ENCODE measurements at regions not wholly inside any gene's neighbourhood (a gene's known extent, or its start where the extent isn't known, plus 50 kb on each side); places are given as distances from the start of the nearest gene placed in this dataset.

GRCh38 chr6:104563306-104563705, 296.4 kb downstream of the HACE1 start:
- 84 to 86% methylated on average over 3 of the region's 3 CpGs for WGBS, 2 donors
- Histone ChIP-seq H3K27ac (ENCODE audit: low read depth in 2 of 2, low read length in 1 of 2) (no peak overlapping the region), H3K4me3 (ENCODE audit: low read depth in 1 of 2, low read length in 2 of 2) (no peak overlapping the region), H3K36me3 (ENCODE audit: control insufficient read depth in 2 of 2, insufficient read depth in 2 of 2, low read length in 1 of 2) (no peaks in the 10 kb centered on the region), H3K9me3 (ENCODE audit: control insufficient read depth in 2 of 2, insufficient read depth in 1 of 2, low read depth in 1 of 2, low read length in 1 of 2) (no peaks in the 10 kb centered on the region), H3K27me3 (ENCODE audit: control insufficient read depth in 1 of 2, insufficient read depth in 2 of 2, low read length in 2 of 2) (no peaks in the 10 kb centered on the region), H3K4me1 (ENCODE audit: control insufficient read depth in 2 of 2, insufficient read depth in 2 of 2, low read length in 1 of 2) (no peaks in the 10 kb centered on the region)

GRCh38 chr6:104559435-104560202, 300.1 kb downstream of the HACE1 start:
- H3K27ac ChIP-seq (ENCODE audit: low read depth in 2 of 2, low read length in 1 of 2) = no peak overlapping the region
- H3K4me3 ChIP-seq (ENCODE audit: low read depth in 1 of 2, low read length in 2 of 2) = no peak overlapping the region
- H3K36me3 ChIP-seq (ENCODE audit: control insufficient read depth in 2 of 2, insufficient read depth in 2 of 2, low read length in 1 of 2) = no peaks in the 10 kb centered on the region
- H3K9me3 ChIP-seq (ENCODE audit: control insufficient read depth in 2 of 2, insufficient read depth in 1 of 2, low read depth in 1 of 2, low read length in 1 of 2) = no peaks in the 10 kb centered on the region
- no peaks in the 10 kb centered on the region for H3K27me3 ChIP-seq (ENCODE audit: control insufficient read depth in 1 of 2, insufficient read depth in 2 of 2, low read length in 2 of 2)
- no peaks in the 10 kb centered on the region for H3K4me1 ChIP-seq (ENCODE audit: control insufficient read depth in 2 of 2, insufficient read depth in 2 of 2, low read length in 1 of 2)
- WGBS, 2 donors = 67 to 73% methylated on average over 3 of the region's 3 CpGs

- WGBS, 2 donors = 57 to 66% methylated on average over 3 of the region's 3 CpGs
- no peak overlapping the region for H3K27ac ChIP-seq (ENCODE audit: low read depth in 2 of 2, low read length in 1 of 2)
- no peaks in the 10 kb centered on the region for H3K36me3 ChIP-seq (ENCODE audit: control insufficient read depth in 2 of 2, insufficient read depth in 2 of 2, low read length in 1 of 2)
These were observed 301.0 kb downstream of the HACE1 start for GRCh38 chr6:104558746-104559145.

GRCh38 chr6:104548297-104548696, 311.4 kb downstream of the HACE1 start:
- Histone ChIP-seq H3K4me1 (ENCODE audit: control insufficient read depth in 2 of 2, insufficient read depth in 2 of 2, low read length in 1 of 2) (no peaks in the 10 kb centered on the region), H3K27me3 (ENCODE audit: control insufficient read depth in 1 of 2, insufficient read depth in 2 of 2, low read length in 2 of 2) (no peaks in the 10 kb centered on the region), H3K36me3 (ENCODE audit: control insufficient read depth in 2 of 2, insufficient read depth in 2 of 2, low read length in 1 of 2) (no peaks in the 10 kb centered on the region), H3K27ac (ENCODE audit: low read depth in 2 of 2, low read length in 1 of 2) (no peak overlapping the region), H3K4me3 (ENCODE audit: low read depth in 1 of 2, low read length in 2 of 2) (no peak overlapping the region), H3K9me3 (ENCODE audit: control insufficient read depth in 2 of 2, insufficient read depth in 1 of 2, low read depth in 1 of 2, low read length in 1 of 2) (peaks cover 0 to 2% of the 10 kb centered on the region in 2 donors)
- WGBS, 2 donors = 54 to 59% methylated on average over 4 of the region's 4 CpGs

More at GRCh38 chr6:104558746-104559145, 301.0 kb downstream of the HACE1 start:
- no peaks in the 10 kb centered on the region for H3K4me1 ChIP-seq (ENCODE audit: control insufficient read depth in 2 of 2, insufficient read depth in 2 of 2, low read length in 1 of 2)
- no peaks in the 10 kb centered on the region for H3K27me3 ChIP-seq (ENCODE audit: control insufficient read depth in 1 of 2, insufficient read depth in 2 of 2, low read length in 2 of 2)
- no peaks in the 10 kb centered on the region for H3K9me3 ChIP-seq (ENCODE audit: control insufficient read depth in 2 of 2, insufficient read depth in 1 of 2, low read depth in 1 of 2, low read length in 1 of 2)
- no peak overlapping the region for H3K4me3 ChIP-seq (ENCODE audit: low read depth in 1 of 2, low read length in 2 of 2)

- 71 to 81% methylated on average over 1 of the region's 1 CpG for WGBS, 2 donors
- Histone ChIP-seq H3K27me3 (ENCODE audit: control insufficient read depth in 1 of 2, insufficient read depth in 2 of 2, low read length in 2 of 2) (no peaks in the 10 kb centered on the region), H3K9me3 (ENCODE audit: control insufficient read depth in 2 of 2, insufficient read depth in 1 of 2, low read depth in 1 of 2, low read length in 1 of 2) (no peaks in the 10 kb centered on the region), H3K4me1 (ENCODE audit: control insufficient read depth in 2 of 2, insufficient read depth in 2 of 2, low read length in 1 of 2) (no peaks in the 10 kb centered on the region), H3K4me3 (ENCODE audit: low read depth in 1 of 2, low read length in 2 of 2) (no peak overlapping the region), H3K36me3 (ENCODE audit: control insufficient read depth in 2 of 2, insufficient read depth in 2 of 2, low read length in 1 of 2) (no peaks in the 10 kb centered on the region), H3K27ac (ENCODE audit: low read depth in 2 of 2, low read length in 1 of 2) (no peak overlapping the region)
These were observed 318.3 kb downstream of the HACE1 start for GRCh38 chr6:104541411-104541810.

GRCh38 chr6:104540743-104541142, 319.0 kb downstream of the HACE1 start:
- Histone ChIP-seq H3K4me3 (ENCODE audit: low read depth in 1 of 2, low read length in 2 of 2) (no peak overlapping the region), H3K4me1 (ENCODE audit: control insufficient read depth in 2 of 2, insufficient read depth in 2 of 2, low read length in 1 of 2) (no peaks in the 10 kb centered on the region), H3K36me3 (ENCODE audit: control insufficient read depth in 2 of 2, insufficient read depth in 2 of 2, low read length in 1 of 2) (no peaks in the 10 kb centered on the region), H3K27ac (ENCODE audit: low read depth in 2 of 2, low read length in 1 of 2) (no peak overlapping the region), H3K9me3 (ENCODE audit: control insufficient read depth in 2 of 2, insufficient read depth in 1 of 2, low read depth in 1 of 2, low read length in 1 of 2) (no peaks in the 10 kb centered on the region), H3K27me3 (ENCODE audit: control insufficient read depth in 1 of 2, insufficient read depth in 2 of 2, low read length in 2 of 2) (no peaks in the 10 kb centered on the region)

- Histone ChIP-seq H3K27ac (ENCODE audit: low read depth in 2 of 2, low read length in 1 of 2) (no peak overlapping the region), H3K36me3 (ENCODE audit: control insufficient read depth in 2 of 2, insufficient read depth in 2 of 2, low read length in 1 of 2) (no peaks in the 10 kb centered on the region), H3K27me3 (ENCODE audit: control insufficient read depth in 1 of 2, insufficient read depth in 2 of 2, low read length in 2 of 2) (no peaks in the 10 kb centered on the region), H3K4me1 (ENCODE audit: control insufficient read depth in 2 of 2, insufficient read depth in 2 of 2, low read length in 1 of 2) (no peaks in the 10 kb centered on the region), H3K9me3 (ENCODE audit: control insufficient read depth in 2 of 2, insufficient read depth in 1 of 2, low read depth in 1 of 2, low read length in 1 of 2) (no peaks in the 10 kb centered on the region), H3K4me3 (ENCODE audit: low read depth in 1 of 2, low read length in 2 of 2) (no peak overlapping the region)
These were observed 320.5 kb downstream of the HACE1 start for GRCh38 chr6:104539173-104539572.

GRCh38 chr6:104537872-104538271, 321.8 kb downstream of the HACE1 start:
- 92 to 95% methylated on average over 1 of the region's 1 CpG for WGBS, 2 donors
- Histone ChIP-seq H3K9me3 (ENCODE audit: control insufficient read depth in 2 of 2, insufficient read depth in 1 of 2, low read depth in 1 of 2, low read length in 1 of 2) (no peaks in the 10 kb centered on the region), H3K4me3 (ENCODE audit: low read depth in 1 of 2, low read length in 2 of 2) (no peak overlapping the region), H3K27ac (ENCODE audit: low read depth in 2 of 2, low read length in 1 of 2) (no peak overlapping the region), H3K36me3 (ENCODE audit: control insufficient read depth in 2 of 2, insufficient read depth in 2 of 2, low read length in 1 of 2) (no peaks in the 10 kb centered on the region), H3K27me3 (ENCODE audit: control insufficient read depth in 1 of 2, insufficient read depth in 2 of 2, low read length in 2 of 2) (no peaks in the 10 kb centered on the region), H3K4me1 (ENCODE audit: control insufficient read depth in 2 of 2, insufficient read depth in 2 of 2, low read length in 1 of 2) (no peaks in the 10 kb centered on the region)

GRCh38 chr6:104537180-104537579, 322.5 kb downstream of the HACE1 start:
- Histone ChIP-seq H3K36me3 (ENCODE audit: control insufficient read depth in 2 of 2, insufficient read depth in 2 of 2, low read length in 1 of 2) (no peaks in the 10 kb centered on the region), H3K27ac (ENCODE audit: low read depth in 2 of 2, low read length in 1 of 2) (no peak overlapping the region), H3K4me1 (ENCODE audit: control insufficient read depth in 2 of 2, insufficient read depth in 2 of 2, low read length in 1 of 2) (no peaks in the 10 kb centered on the region), H3K4me3 (ENCODE audit: low read depth in 1 of 2, low read length in 2 of 2) (no peak overlapping the region), H3K9me3 (ENCODE audit: control insufficient read depth in 2 of 2, insufficient read depth in 1 of 2, low read depth in 1 of 2, low read length in 1 of 2) (no peaks in the 10 kb centered on the region), H3K27me3 (ENCODE audit: control insufficient read depth in 1 of 2, insufficient read depth in 2 of 2, low read length in 2 of 2) (no peaks in the 10 kb centered on the region)
- 20 to 38% methylated on average over 1 of the region's 1 CpG for WGBS, 2 donors

- Histone ChIP-seq H3K4me1 (ENCODE audit: control insufficient read depth in 2 of 2, insufficient read depth in 2 of 2, low read length in 1 of 2) (no peaks in the 10 kb centered on the region), H3K27me3 (ENCODE audit: control insufficient read depth in 1 of 2, insufficient read depth in 2 of 2, low read length in 2 of 2) (no peaks in the 10 kb centered on the region), H3K9me3 (ENCODE audit: control insufficient read depth in 2 of 2, insufficient read depth in 1 of 2, low read depth in 1 of 2, low read length in 1 of 2) (no peaks in the 10 kb centered on the region), H3K4me3 (ENCODE audit: low read depth in 1 of 2, low read length in 2 of 2) (no peak overlapping the region), H3K27ac (ENCODE audit: low read depth in 2 of 2, low read length in 1 of 2) (no peak overlapping the region), H3K36me3 (ENCODE audit: control insufficient read depth in 2 of 2, insufficient read depth in 2 of 2, low read length in 1 of 2) (no peaks in the 10 kb centered on the region)
- WGBS, 2 donors = 44 to 58% methylated on average over 3 of the region's 3 CpGs
These were observed 327.3 kb downstream of the HACE1 start for GRCh38 chr6:104532462-104532861.
